HEK293T (cell line): ENCODE measurements at regions not wholly inside any gene's neighbourhood (a gene's known extent, or its start where the extent isn't known, plus 50 kb on each side); places are given as distances from the start of the nearest gene placed in this dataset.

Experiments used
- CTCF ChIA-PET: fragments of 350-600 bp; formaldehyde crosslinking; extraction: SDS; loops from one replicate; lab custom pipeline; 2021; ENCODE audit warnings: antibody characterized with exemption, inconsistent platforms; lab: Yijun Ruan, JAX
- POLR2A ChIA-PET: fragments of 350-600 bp; formaldehyde crosslinking; extraction: SDS; loops from one replicate; lab custom pipeline; 2020; ENCODE audit warnings: antibody characterized with exemption, inconsistent platforms; lab: Yijun Ruan, JAX
- DNase-seq: peaks from one replicate; pipeline ENCODE4 v3.0.0; 2012; ENCODE audit warnings: mixed read lengths; ENCODE audit errors: extremely low spot score
- ARNT ChIP-seq: fragments of 450-650 bp; IDR thresholded peaks from 2 replicates; pipeline ENCODE4 v1.6.1; 2017; ENCODE audit warnings: mild to moderate bottlenecking
- BHLHE40 ChIP-seq: fragments of 450-650 bp; IDR thresholded peaks from 2 replicates; pipeline ENCODE4 v1.6.1; 2016; ENCODE audit warnings: mild to moderate bottlenecking, moderate library complexity, borderline replicate concordance
- CTBP1 ChIP-seq: fragments of 450-650 bp; IDR thresholded peaks from 2 replicates; pipeline ENCODE4 v1.6.1; 2016; ENCODE audit warnings: borderline replicate concordance
- ELF4 ChIP-seq: fragments of 450-650 bp; IDR thresholded peaks from 2 replicates; pipeline ENCODE4 v1.6.1; 2017; ENCODE audit warnings: antibody characterized with exemption
- FOXA1 ChIP-seq: fragments of 450-650 bp; IDR thresholded peaks from 2 replicates; pipeline ENCODE4 v1.6.1; 2016; ENCODE audit warnings: mild to moderate bottlenecking
- FOXK2 ChIP-seq: fragments of 450-650 bp; IDR thresholded peaks from 2 replicates; pipeline ENCODE4 v1.6.1; 2016; ENCODE audit warnings: mild to moderate bottlenecking
- FOXM1 ChIP-seq: fragments of 450-650 bp; IDR thresholded peaks from 2 replicates; pipeline ENCODE4 v1.6.1; 2017; ENCODE audit warnings: mild to moderate bottlenecking, borderline replicate concordance
- HDGF ChIP-seq: fragments of 450-650 bp; IDR thresholded peaks from 2 replicates; pipeline ENCODE4 v1.6.1; 2017; ENCODE audit warnings: antibody characterized with exemption, borderline replicate concordance
- L3MBTL2 ChIP-seq: fragments of 450-650 bp; conservative IDR thresholded peaks from 2 replicates; pipeline ENCODE4 v1.6.1; 2016; ENCODE audit warnings: mild to moderate bottlenecking
- LEF1 ChIP-seq: fragments of 450-650 bp; IDR thresholded peaks from 2 replicates; pipeline ENCODE4 v1.6.1; 2017; ENCODE audit warnings: mild to moderate bottlenecking, borderline replicate concordance
- NFRKB ChIP-seq: fragments of 450-650 bp; IDR thresholded peaks from 2 replicates; pipeline ENCODE4 v1.6.1; 2016; ENCODE audit warnings: mild to moderate bottlenecking, moderate library complexity
- SP1 ChIP-seq: fragments of 450-650 bp; IDR thresholded peaks from 2 replicates; pipeline ENCODE4 v1.6.1; 2017
- SUZ12 ChIP-seq: fragments of 450-650 bp; IDR thresholded peaks from 2 replicates; pipeline ENCODE4 v1.6.1; 2016; ENCODE audit warnings: mild to moderate bottlenecking
- TARDBP ChIP-seq: fragments of 450-650 bp; IDR thresholded peaks from 2 replicates; pipeline ENCODE4 v1.6.1; 2016
- ZNF384 ChIP-seq: fragments of 450-650 bp; IDR thresholded peaks from 2 replicates; pipeline ENCODE4 v1.6.1; 2016
- TF ChIP-seq, protein P1 (sequence below): fragments of 450-650 bp; IDR thresholded peaks from 2 replicates; pipeline ENCODE4 v1.6.1; 2016

DNA sequence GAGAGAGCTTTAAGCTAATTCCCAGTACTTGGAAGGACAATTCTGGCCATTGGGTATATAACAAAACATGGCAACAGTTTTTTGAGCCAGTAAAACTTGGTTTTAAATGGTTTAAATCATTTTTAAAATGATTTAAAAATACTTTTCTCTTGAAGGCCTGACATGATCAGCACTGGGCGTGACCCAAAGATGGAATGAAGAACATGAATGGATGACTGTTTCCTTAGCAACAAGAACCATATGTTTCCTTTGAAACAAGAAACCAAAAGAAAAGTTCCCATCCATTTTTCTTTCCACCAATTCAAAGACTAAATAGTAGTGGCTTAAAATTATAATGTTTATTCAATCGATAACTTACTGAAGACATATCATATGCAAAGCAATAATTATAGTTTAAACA, 348.3 kb upstream of the FIGN start:
- POLR2A ChIA-PET: no interaction called here
- DNase-seq: no peak
- CTCF ChIA-PET: no interaction called here
- TF ChIP-seq ARNT: no peak
- TF ChIP-seq ZNF384: no peak
- no peak for TF ChIP-seq HDGF
- TF ChIP-seq L3MBTL2: no peak
- TF ChIP-seq SP1: no peak
- TF ChIP-seq TARDBP: no peak
- no peak for TF ChIP-seq FOXA1
- TF ChIP-seq CTBP1: no peak
- no peak for TF ChIP-seq LEF1
- no peak for TF ChIP-seq ELF4
- TF ChIP-seq, protein P1, sequence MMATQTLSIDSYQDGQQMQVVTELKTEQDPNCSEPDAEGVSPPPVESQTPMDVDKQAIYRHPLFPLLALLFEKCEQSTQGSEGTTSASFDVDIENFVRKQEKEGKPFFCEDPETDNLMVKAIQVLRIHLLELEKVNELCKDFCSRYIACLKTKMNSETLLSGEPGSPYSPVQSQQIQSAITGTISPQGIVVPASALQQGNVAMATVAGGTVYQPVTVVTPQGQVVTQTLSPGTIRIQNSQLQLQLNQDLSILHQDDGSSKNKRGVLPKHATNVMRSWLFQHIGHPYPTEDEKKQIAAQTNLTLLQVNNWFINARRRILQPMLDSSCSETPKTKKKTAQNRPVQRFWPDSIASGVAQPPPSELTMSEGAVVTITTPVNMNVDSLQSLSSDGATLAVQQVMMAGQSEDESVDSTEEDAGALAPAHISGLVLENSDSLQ: no peak
- TF ChIP-seq NFRKB: no peak
- TF ChIP-seq SUZ12: no peak
- no peak for TF ChIP-seq FOXM1
- no peak for TF ChIP-seq BHLHE40
- no peak for TF ChIP-seq FOXK2

DNA sequence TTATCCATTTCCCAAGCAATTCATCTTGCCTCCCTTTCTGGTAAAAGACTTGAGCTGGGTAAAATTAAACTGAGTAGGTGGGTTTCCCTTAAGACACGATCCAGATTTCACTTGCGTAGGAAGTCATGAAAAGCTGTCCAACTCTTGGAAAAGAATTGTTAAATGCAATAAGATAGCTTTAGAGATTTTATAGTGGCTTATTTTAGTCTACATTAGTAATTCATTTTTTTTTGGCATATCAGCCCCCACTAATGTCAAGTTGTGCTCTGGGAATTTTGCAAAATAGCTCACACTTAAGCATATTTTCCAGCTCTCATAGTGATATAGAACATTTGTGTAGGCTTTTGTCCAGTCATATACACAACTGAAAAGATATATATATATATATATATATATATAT, 344.7 kb upstream of the FIGN start:
- TF ChIP-seq, protein P1: no peak
- no peak for TF ChIP-seq SUZ12
- TF ChIP-seq TARDBP: no peak
- no peak for TF ChIP-seq FOXM1
- TF ChIP-seq FOXA1: no peak
- TF ChIP-seq FOXK2: no peak
- CTCF ChIA-PET: no interaction called here
- POLR2A ChIA-PET: no interaction called here
- no peak for DNase-seq

DNA sequence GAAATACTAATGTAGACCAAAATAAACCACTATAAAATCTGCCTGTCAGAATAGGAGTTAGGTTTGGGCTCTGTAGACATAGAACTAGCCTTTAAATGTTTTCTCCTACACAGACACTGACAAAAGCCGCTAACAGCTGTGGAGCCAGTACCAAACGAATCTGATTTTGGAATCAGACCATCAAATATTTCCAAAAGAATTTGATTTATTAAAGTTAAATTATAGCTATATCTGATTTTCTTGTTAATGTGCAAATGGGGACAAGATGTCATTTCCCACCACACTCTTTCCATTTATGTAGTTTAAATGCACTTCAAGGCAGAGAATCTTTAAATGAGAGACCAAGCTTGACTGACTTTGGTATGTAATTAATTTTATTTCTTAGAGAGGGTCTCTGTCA, 343.4 kb upstream of the FIGN start:
- TF ChIP-seq CTBP1: no peak
- no peak for TF ChIP-seq BHLHE40
- no peak for TF ChIP-seq ELF4
- no peak for TF ChIP-seq ARNT
- no peak for TF ChIP-seq L3MBTL2
- no peak for TF ChIP-seq ZNF384
- no peak for TF ChIP-seq SP1
- no peak for TF ChIP-seq NFRKB
- TF ChIP-seq TARDBP: no peak
- no peak for TF ChIP-seq FOXA1
- no peak for TF ChIP-seq SUZ12
- TF ChIP-seq FOXM1: no peak
- DNase-seq: no peak
- CTCF ChIA-PET: no interaction called here
- POLR2A ChIA-PET: no interaction called here

DNA sequence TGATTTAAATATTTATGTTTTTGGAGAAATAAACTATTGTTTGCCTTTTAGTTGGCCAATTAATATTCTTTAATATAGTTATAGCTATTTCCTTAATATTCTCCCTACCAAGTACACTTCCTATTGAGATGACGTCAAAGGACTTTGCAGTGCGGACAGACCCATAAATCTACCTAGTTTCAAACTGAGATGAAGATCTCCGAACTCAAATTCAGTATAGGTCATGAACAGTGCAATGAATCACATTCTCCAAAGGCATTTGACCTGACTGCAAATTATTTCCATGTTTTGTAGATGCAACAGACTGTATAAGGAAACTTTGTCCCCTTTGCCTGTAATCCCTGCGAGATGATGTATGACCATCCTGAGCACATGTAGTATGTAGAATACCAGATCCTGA, 342.6 kb upstream of the FIGN start:
- DNase-seq: no peak
- CTCF ChIA-PET: no interaction called here
- POLR2A ChIA-PET: no interaction called here
- TF ChIP-seq LEF1: no peak
- no peak for TF ChIP-seq SP1
- TF ChIP-seq ZNF384: no peak
- TF ChIP-seq ELF4: no peak
- no peak for TF ChIP-seq BHLHE40
- no peak for TF ChIP-seq SUZ12
- TF ChIP-seq FOXK2: no peak
- no peak for TF ChIP-seq HDGF
- TF ChIP-seq L3MBTL2: no peak
- TF ChIP-seq FOXM1: no peak
- TF ChIP-seq TARDBP: no peak
- TF ChIP-seq, protein P1: no peak
- no peak for TF ChIP-seq CTBP1
- no peak for TF ChIP-seq NFRKB
- TF ChIP-seq FOXA1: no peak
- no peak for TF ChIP-seq ARNT

DNA sequence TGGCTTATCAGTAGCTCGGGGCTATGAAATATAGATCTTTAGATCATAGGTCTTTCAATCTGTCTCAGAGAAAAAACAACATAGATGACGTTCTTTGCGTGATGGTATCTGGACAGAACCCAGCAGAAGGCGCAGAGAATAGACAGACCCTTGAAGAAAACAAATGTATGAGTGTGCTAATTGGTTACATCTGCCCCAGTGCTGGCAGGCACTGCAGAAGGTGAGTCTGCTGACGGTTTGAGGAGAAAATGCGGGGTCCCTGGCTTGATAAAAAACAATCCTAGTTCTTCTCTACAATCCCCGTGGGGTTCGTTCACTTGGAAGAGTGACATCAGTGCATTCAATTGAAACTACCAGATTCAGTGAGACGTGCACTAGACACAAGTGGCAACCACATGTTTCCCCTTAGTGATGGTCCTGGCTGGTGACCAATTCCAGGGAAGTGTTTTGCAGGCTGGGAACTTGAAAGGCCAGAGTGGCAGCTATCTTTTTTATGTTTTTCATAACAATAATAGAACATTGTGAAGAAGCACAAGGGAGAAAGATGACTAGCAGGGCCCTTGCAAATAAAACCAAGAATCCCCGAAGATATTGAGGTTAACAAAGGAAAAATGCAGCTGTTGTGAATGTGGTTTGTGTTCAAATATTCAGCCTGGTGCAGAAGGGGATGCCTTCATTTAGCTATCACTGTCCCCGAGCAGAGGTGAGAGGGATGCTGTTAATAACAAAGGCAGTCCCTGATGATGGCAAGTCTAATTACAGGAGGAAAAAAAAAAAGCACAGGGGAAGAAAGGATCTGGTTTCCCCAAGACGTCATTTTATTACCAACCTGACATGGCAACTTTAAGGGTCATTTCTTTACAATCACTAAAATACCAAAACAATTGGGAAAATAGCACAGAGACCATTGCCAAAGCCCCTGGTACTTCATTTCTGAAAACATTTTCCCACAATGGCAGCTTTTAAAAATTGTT, 337.6 kb upstream of the FIGN start:
- ChIA-PET CTCF (interaction anchor here (0.7 kb wide), 1 partner anchor 12 kb away, joined by 4 read pairs; no protein-coding TSS in a partner anchor), POLR2A (no interaction called here)
- no peak for DNase-seq
- TF ChIP-seq ZNF384 (peak; percentile 68; the same call in 1 of the 2 replicates), TARDBP (no peak), ARNT (no peak)

DNA sequence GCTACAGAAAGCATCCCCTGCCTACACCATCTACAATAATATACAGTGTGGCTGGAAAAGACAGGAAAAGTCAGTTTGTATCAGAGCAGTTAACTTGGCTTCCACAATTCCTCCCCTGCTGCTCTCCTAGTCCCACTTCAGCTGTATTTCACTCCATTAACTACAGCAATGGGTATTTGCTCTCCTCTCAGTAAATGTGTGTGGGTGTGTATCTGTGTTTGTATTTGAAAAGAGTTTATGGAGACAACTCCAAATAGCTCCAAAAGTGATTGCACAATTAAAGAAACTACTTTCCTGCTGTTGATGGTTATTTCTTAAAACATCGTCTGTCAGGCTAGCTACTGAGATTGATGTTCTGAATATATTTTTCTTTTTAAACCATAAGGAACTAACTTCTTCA, 333.7 kb upstream of the FIGN start:
- ChIA-PET CTCF (interaction anchor here (1.3 kb wide), 1 partner anchor 8 kb away, joined by 9 read pairs; no protein-coding TSS in a partner anchor), POLR2A (no interaction called here)
- TF ChIP-seq TARDBP (no peak), HDGF (no peak), SUZ12 (no peak), ZNF384 (no peak), L3MBTL2 (no peak), SP1 (no peak), FOXA1 (no peak), ARNT (no peak), CTBP1 (no peak)
- TF ChIP-seq, protein P1: no peak
- DNase-seq: no peak
